OCI-LY7 (cell line): ENCODE measurements at regions not wholly inside any gene's neighbourhood (a gene's known extent, or its start where the extent isn't known, plus 50 kb on each side); places are given as distances from the start of the nearest gene placed in this dataset.

ENCODE experiments used
- BruUV-seq: library from RNA; stranded (reverse); fragments of 400-500 nt; replicated peaks from 2 replicates; lab custom pipeline; 2021; lab: Mats Ljungman, UMichigan
- CTCF ChIA-PET: fragments of 300-600 bp; sonication (Branson Sonifier 250); formaldehyde crosslinking; loops from one replicate; lab custom pipeline; 2022; ENCODE audit warnings: antibody characterized with exemption; ENCODE audit not compliant: unreplicated experiment; lab: Charles Lee
- POLR2A ChIA-PET: fragments of 300-600 bp; sonication (Branson Sonifier 250); formaldehyde crosslinking; loops from one replicate; lab custom pipeline; 2022; ENCODE audit warnings: antibody characterized with exemption; lab: Charles Lee
- DNase-seq: peaks from one replicate; pipeline ENCODE4 v3.0.0-alpha.2; 2015; ENCODE audit warnings: low spot score
- H2AFZ ChIP-seq: fragments of 200-600 bp; sonication (generic), shearing (Covaris generic); 2 replicates; pipeline ENCODE4 v1.6.1; 2014; ENCODE audit warnings: mild to moderate bottlenecking, antibody characterized with exemption, low read length, moderate library complexity
- H3K27ac ChIP-seq: fragments of 200-600 bp; sonication (generic); 2 replicates; pipeline ENCODE4 v1.5.1; 2014; ENCODE audit warnings: mixed run types, low read depth, mild to moderate bottlenecking, moderate library complexity, low read length, inconsistent platforms; ENCODE audit not compliant: poor library complexity, severe bottlenecking
- H3K36me3 ChIP-seq: fragments of 200-600 bp; sonication (generic); 2 replicates; pipeline ENCODE4 v1.6.1; 2014; ENCODE audit warnings: mild to moderate bottlenecking, antibody characterized with exemption, low read length, moderate library complexity, mixed read lengths; ENCODE audit not compliant: insufficient read depth
- H3K4me1 ChIP-seq: fragments of 200-600 bp; sonication (generic); 2 replicates; pipeline ENCODE4 v1.5.1; 2014; ENCODE audit warnings: mild to moderate bottlenecking, low read length; ENCODE audit not compliant: insufficient read depth, poor library complexity, severe bottlenecking
- H3K4me2 ChIP-seq: fragments of 200-600 bp; sonication (generic); 2 replicates; pipeline ENCODE4 v1.6.1; 2014; ENCODE audit warnings: mild to moderate bottlenecking, low read length
- H3K4me3 ChIP-seq: fragments of 200-600 bp; sonication (generic); 2 replicates; pipeline ENCODE4 v1.5.1; 2014; ENCODE audit warnings: mild to moderate bottlenecking, low read depth, low read length; ENCODE audit not compliant: poor library complexity, severe bottlenecking
- H3K79me2 ChIP-seq: fragments of 200-600 bp; sonication (generic); 2 replicates; pipeline ENCODE4 v1.6.1; 2016; ENCODE audit warnings: low read depth, mild to moderate bottlenecking, low read length, moderate library complexity, mixed read lengths; ENCODE audit not compliant: insufficient read depth
- H3K9me2 ChIP-seq: fragments of 200-600 bp; sonication (generic); 2 replicates; pipeline ENCODE4 v1.6.1; 2016; ENCODE audit warnings: mild to moderate bottlenecking, low read length, mixed read lengths; ENCODE audit not compliant: insufficient read depth
- H3K9me3 ChIP-seq: fragments of 200-600 bp; sonication (generic); 2 replicates; pipeline ENCODE4 v1.6.1; 2014; ENCODE audit warnings: mild to moderate bottlenecking, mixed run types, low read length, mixed read lengths
- H4K20me1 ChIP-seq: fragments of 200-600 bp; sonication (generic); 2 replicates; pipeline ENCODE4 v1.6.1; 2014; ENCODE audit warnings: mild to moderate bottlenecking, antibody characterized with exemption, low read length, moderate library complexity, mixed read lengths; ENCODE audit not compliant: insufficient read depth
- CTCF ChIP-seq: fragments of 200-600 bp; sonication (generic); conservative IDR thresholded peaks from 2 replicates; pipeline ENCODE4 v1.5.1; 2014; ENCODE audit warnings: mild to moderate bottlenecking, antibody characterized with exemption, low read length, moderate library complexity, mixed read lengths
- EZH2phosphoT487 ChIP-seq: fragments of 200-600 bp; sonication (generic); IDR thresholded peaks from 2 replicates; pipeline ENCODE4 v1.6.1; 2018; ENCODE audit warnings: low read depth, borderline replicate concordance, mild to moderate bottlenecking, mixed run types, antibody characterized with exemption, low read length, moderate library complexity, mixed read lengths
- intact Hi-C: fragments of 100-400 bp; cut with micrococcal nuclease; formaldehyde crosslinking; loops from one replicate; pipeline ENCODE4 v1.10.0; 2022; ENCODE audit not compliant: unreplicated experiment

DNA sequence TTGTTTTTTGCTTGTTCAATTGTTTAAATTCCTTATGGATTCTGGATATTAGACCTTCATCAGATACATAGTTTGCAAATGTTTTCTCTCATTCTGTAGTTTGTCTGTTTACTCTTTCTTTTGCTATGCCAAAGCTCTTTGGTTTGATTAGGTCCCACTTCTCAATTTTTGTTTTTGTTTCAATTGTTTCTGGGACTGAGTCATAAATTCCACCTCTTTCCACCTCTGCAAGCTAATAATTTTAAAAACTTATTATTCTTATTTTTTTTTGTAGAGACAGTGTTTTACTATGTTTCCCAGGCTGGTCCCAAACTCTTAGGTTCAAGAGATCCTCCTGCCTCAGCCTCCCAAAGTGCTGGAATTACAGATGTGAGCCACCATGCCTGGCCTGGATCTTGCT is 226.8 kb upstream of the GPRIN3 start:
- intact Hi-C loops, result no loop called here
- Histone ChIP-seq H2AFZ (no peak overlapping the region), H3K4me3 (no peak overlapping the region), H3K4me2 (no peak overlapping the region), H3K27ac (no peak overlapping the region), H3K36me3 (no peaks in the 10 kb centered on the region), H3K79me2 (no peaks in the 10 kb centered on the region), H3K4me1 (no peaks in the 10 kb centered on the region), H3K9me2 (no peaks in the 10 kb centered on the region), H4K20me1 (no peaks in the 10 kb centered on the region), H3K9me3 (no peaks in the 10 kb centered on the region)
- TF ChIP-seq EZH2phosphoT487, result no peak
- TF ChIP-seq CTCF, result no peak
- ChIA-PET POLR2A (interaction anchor here (0.8 kb wide), 1 partner anchor 417 kb away, joined by 3 read pairs; no protein-coding TSS in a partner anchor), CTCF (no interaction called here)
- DNase-seq, result no peak
- BruUV-seq, result no TSS peak

DNA sequence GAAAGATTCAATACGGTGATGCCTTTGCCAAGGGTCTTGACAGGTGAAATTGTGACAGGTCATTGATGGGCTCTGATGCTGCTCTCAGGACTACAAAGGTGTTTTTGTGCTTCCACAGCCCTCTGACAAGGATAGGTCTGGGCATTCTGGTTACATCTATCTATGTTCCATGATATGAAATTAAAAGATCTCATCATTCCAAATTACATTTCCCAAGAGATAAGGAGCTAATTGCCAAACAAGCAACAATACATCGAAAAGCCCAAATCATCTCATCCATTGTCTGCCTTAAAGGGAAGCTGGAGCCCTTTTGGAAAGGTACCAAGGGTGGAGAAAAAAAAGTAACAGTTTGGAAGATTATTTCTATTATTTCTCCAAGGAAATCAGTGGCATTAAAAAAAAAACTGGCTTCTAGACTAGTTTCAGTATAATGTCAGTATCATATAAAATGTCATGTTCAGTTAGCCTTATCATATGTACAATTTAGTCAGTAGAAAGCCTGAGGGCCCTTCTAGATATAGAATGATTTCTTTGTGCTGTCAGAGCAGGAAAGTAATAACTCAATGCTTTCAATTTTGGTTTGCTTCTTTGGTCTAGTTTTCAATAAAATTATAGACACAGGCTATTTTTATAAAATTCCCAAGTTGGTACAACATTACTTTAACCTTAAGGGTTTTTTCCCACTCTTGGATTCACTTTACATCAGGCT is 224.5 kb upstream of the GPRIN3 start:
- no TSS peak for BruUV-seq
- no peak overlapping the region for H3K4me2 ChIP-seq
- no peaks in the 10 kb centered on the region for H3K9me3 ChIP-seq
- H3K27ac ChIP-seq, result no peak overlapping the region
- DNase-seq, result no peak
- no peak overlapping the region for H3K4me3 ChIP-seq
- TF ChIP-seq EZH2phosphoT487 (no peak), CTCF (no peak)
- ChIA-PET POLR2A (no interaction called here), CTCF (interaction anchor here (0.6 kb wide), 1 partner anchor 50 kb away, joined by 3 read pairs; no protein-coding TSS in a partner anchor)
- H3K79me2 ChIP-seq, result no peaks in the 10 kb centered on the region
- H2AFZ ChIP-seq, result no peak overlapping the region
- H3K36me3 ChIP-seq, result no peaks in the 10 kb centered on the region
- intact Hi-C loops, result no loop called here
- H4K20me1 ChIP-seq, result no peaks in the 10 kb centered on the region
- H3K4me1 ChIP-seq, result no peaks in the 10 kb centered on the region
- H3K9me2 ChIP-seq, result no peaks in the 10 kb centered on the region

GRCh38 chr4:89528526-89529133 is 221.0 kb upstream of the GPRIN3 start:
- no peaks in the 10 kb centered on the region for H3K79me2 ChIP-seq
- no peak for DNase-seq
- H3K4me1 ChIP-seq, result no peaks in the 10 kb centered on the region
- no peaks in the 10 kb centered on the region for H4K20me1 ChIP-seq
- no peak for TF ChIP-seq EZH2phosphoT487
- no peak for TF ChIP-seq CTCF
- ChIA-PET CTCF (no interaction called here), POLR2A (no interaction called here)
- no peaks in the 10 kb centered on the region for H3K36me3 ChIP-seq
- no peak overlapping the region for H3K4me2 ChIP-seq
- H3K4me3 ChIP-seq, result no peak overlapping the region
- no TSS peak for BruUV-seq
- H3K9me2 ChIP-seq, result no peaks in the 10 kb centered on the region
- H3K27ac ChIP-seq, result no peak overlapping the region
- intact Hi-C loops, result no loop called here
- H2AFZ ChIP-seq, result no peak overlapping the region
- H3K9me3 ChIP-seq, result no peaks in the 10 kb centered on the region
